H9 (cell line): ENCODE measurements at regions not wholly inside any gene's neighbourhood (a gene's known extent, or its start where the extent isn't known, plus 50 kb on each side); places are given as distances from the start of the nearest gene placed in this dataset.

Experiments
- DNase-seq: peaks from one replicate; pipeline ENCODE4 v3.0.0-alpha.2; 2017
- H2AFZ ChIP-seq: one replicate; pipeline ENCODE4 v1.6.1; 2013; ENCODE audit warnings: mild to moderate bottlenecking, low read length, control low read depth, moderate library complexity
- H2AK5ac ChIP-seq: 2 replicates; pipeline ENCODE4 v1.6.1; 2013; ENCODE audit warnings: low read length, control low read depth, mixed read lengths; ENCODE audit not compliant: insufficient read length
- H2BK120ac ChIP-seq: one replicate; pipeline ENCODE4 v1.6.1; 2013; ENCODE audit warnings: low read depth, mild to moderate bottlenecking, low read length, control low read depth, inconsistent platforms; ENCODE audit not compliant: poor library complexity, severe bottlenecking
- H2BK12ac ChIP-seq: 2 replicates; pipeline ENCODE4 v1.6.1; 2013; ENCODE audit warnings: low read length, control low read depth, mixed read lengths, low read depth; ENCODE audit not compliant: insufficient read length
- H2BK15ac ChIP-seq: 2 replicates; pipeline ENCODE4 v1.6.1; 2013; ENCODE audit warnings: low read depth, low read length, control low read depth
- H2BK20ac ChIP-seq: one replicate; pipeline ENCODE4 v1.6.1; 2013; ENCODE audit warnings: low read depth, mild to moderate bottlenecking, low read length, control low read depth, inconsistent platforms; ENCODE audit not compliant: poor library complexity, severe bottlenecking
- H2BK5ac ChIP-seq: 2 replicates; pipeline ENCODE4 v1.6.1; 2013; ENCODE audit warnings: low read length, control low read depth, mixed read lengths; ENCODE audit not compliant: insufficient read length
- H3K14ac ChIP-seq: 2 replicates; pipeline ENCODE4 v1.6.1; 2013; ENCODE audit warnings: low read length, control low read depth; ENCODE audit not compliant: insufficient read depth
- H3K18ac ChIP-seq: 2 replicates; pipeline ENCODE4 v1.6.1; 2013; ENCODE audit warnings: low read depth, mild to moderate bottlenecking, mixed read lengths, low read length, control low read depth; ENCODE audit not compliant: insufficient read length
- H3K23ac ChIP-seq: 2 replicates; pipeline ENCODE4 v1.6.1; 2013; ENCODE audit warnings: low read length, control low read depth, mixed read lengths, low read depth; ENCODE audit not compliant: insufficient read length
- H3K23me2 ChIP-seq: 2 replicates; pipeline ENCODE4 v1.6.1; 2013; ENCODE audit warnings: low read depth, mild to moderate bottlenecking, mixed read lengths, low read length, control low read depth; ENCODE audit not compliant: insufficient read length, poor library complexity, severe bottlenecking
- H3K27ac ChIP-seq: 2 replicates; pipeline ENCODE4 v1.5.1; 2013; ENCODE audit warnings: low read length, control low read depth, mixed read lengths, low read depth; ENCODE audit not compliant: insufficient read length
- H3K27me3 ChIP-seq: 2 replicates; pipeline ENCODE4 v1.6.1; 2013; ENCODE audit warnings: low read length, control low read depth, inconsistent platforms; ENCODE audit not compliant: insufficient read depth
- H3K4ac ChIP-seq: 2 replicates; pipeline ENCODE4 v1.6.1; 2013; ENCODE audit warnings: low read depth, mild to moderate bottlenecking, control low read depth, inconsistent platforms, low read length, moderate library complexity
- H3K4me1 ChIP-seq: 2 replicates; pipeline ENCODE4 v1.6.1; 2013; ENCODE audit warnings: low read length, control low read depth, inconsistent platforms; ENCODE audit not compliant: insufficient read depth
- H3K4me2 ChIP-seq: 2 replicates; pipeline ENCODE4 v1.6.1; 2013; ENCODE audit warnings: low read length, control low read depth, mixed read lengths; ENCODE audit not compliant: insufficient read length, insufficient read depth
- H3K56ac ChIP-seq: 2 replicates; pipeline ENCODE4 v1.6.1; 2013; ENCODE audit warnings: low read depth, mild to moderate bottlenecking, mixed read lengths, low read length, control low read depth; ENCODE audit not compliant: insufficient read length
- H3K79me1 ChIP-seq: 2 replicates; pipeline ENCODE4 v1.6.1; 2013; ENCODE audit warnings: low read depth, mild to moderate bottlenecking, moderate library complexity, low read length, control low read depth, inconsistent platforms; ENCODE audit not compliant: insufficient read depth, poor library complexity, severe bottlenecking
- H3K79me2 ChIP-seq: 2 replicates; pipeline ENCODE4 v1.6.1; 2013; ENCODE audit warnings: low read length, control low read depth, inconsistent platforms; ENCODE audit not compliant: insufficient read depth
- H3K9ac ChIP-seq: 2 replicates; pipeline ENCODE4 v1.6.1; 2013; ENCODE audit warnings: low read length, control low read depth, mixed read lengths; ENCODE audit not compliant: insufficient read length; ENCODE audit errors: extremely low read depth
- H3K9me3 ChIP-seq: one replicate; pipeline ENCODE4 v1.6.1; 2013; ENCODE audit warnings: low read depth, low read length, inconsistent platforms; ENCODE audit not compliant: control insufficient read depth
- H3T11ph ChIP-seq: one replicate; pipeline ENCODE4 v1.6.1; 2013; ENCODE audit warnings: mild to moderate bottlenecking, low read length, control low read depth, inconsistent platforms
- H4K20me1 ChIP-seq: one replicate; pipeline ENCODE4 v1.6.1; 2013; ENCODE audit not compliant: control insufficient read depth, insufficient read length, insufficient read depth
- H4K5ac ChIP-seq: 2 replicates; pipeline ENCODE4 v1.6.1; 2013; ENCODE audit warnings: low read depth, mild to moderate bottlenecking, mixed read lengths, low read length, control low read depth; ENCODE audit not compliant: insufficient read length
- H4K8ac ChIP-seq: replicated peaks from 2 replicates; pipeline ENCODE4 v1.6.1; 2013; ENCODE audit warnings: low read length, control low read depth, mixed read lengths, low read depth; ENCODE audit not compliant: insufficient read length
- H4K91ac ChIP-seq: 2 replicates; pipeline ENCODE4 v1.6.1; 2013; ENCODE audit warnings: low read depth, mild to moderate bottlenecking, moderate library complexity, mixed read lengths, low read length, control low read depth; ENCODE audit not compliant: insufficient read length
- H3K27ac Mint-ChIP-seq, 3 experiments: 2 replicates in 2 of 3; 3 replicates in 1 of 3; pipeline ENCODE4 v1.8.0; 2020 to 2021; ENCODE audit warnings: mixed read lengths in 3 of 3, mild to moderate bottlenecking in 1 of 3, moderate library complexity in 1 of 3
- H3K27me3 Mint-ChIP-seq: 2 replicates; pipeline ENCODE4 v1.8.0; 2021; ENCODE audit warnings: low read depth, mild to moderate bottlenecking, moderate library complexity, mixed read lengths
- H3K36me3 Mint-ChIP-seq, 3 experiments: 2 replicates in 2 of 3; 3 replicates in 1 of 3; pipeline ENCODE4 v1.8.0; 2020 to 2021; ENCODE audit warnings: low read depth in 3 of 3, mixed read lengths in 3 of 3; ENCODE audit not compliant: insufficient read depth in 1 of 3
- H3K4me1 Mint-ChIP-seq, 2 experiments: 2 replicates each; pipeline ENCODE4 v1.8.0; 2020; ENCODE audit warnings: mixed read lengths in 2 of 2
- H3K4me3 Mint-ChIP-seq, 2 experiments: 2 replicates in 1 of 2; 3 replicates in 1 of 2; pipeline ENCODE4 v1.8.0; 2020 to 2021; ENCODE audit warnings: mild to moderate bottlenecking in 2 of 2, mixed read lengths in 2 of 2, moderate library complexity in 1 of 2
- H3K9me3 Mint-ChIP-seq, 2 experiments: 2 replicates in 1 of 2; 3 replicates in 1 of 2; pipeline ENCODE4 v1.8.0; 2020; ENCODE audit warnings: mild to moderate bottlenecking in 2 of 2, mixed read lengths in 2 of 2, moderate library complexity in 1 of 2
- TF ChIP-seq, protein P1 (sequence below): fragments of 200-600 bp; sonication (generic); conservative IDR thresholded peaks from 3 replicates; pipeline ENCODE4 v1.8.0; 2021; ENCODE audit warnings: antibody characterized with exemption, mild to moderate bottlenecking

- TF ChIP-seq, protein P1, sequence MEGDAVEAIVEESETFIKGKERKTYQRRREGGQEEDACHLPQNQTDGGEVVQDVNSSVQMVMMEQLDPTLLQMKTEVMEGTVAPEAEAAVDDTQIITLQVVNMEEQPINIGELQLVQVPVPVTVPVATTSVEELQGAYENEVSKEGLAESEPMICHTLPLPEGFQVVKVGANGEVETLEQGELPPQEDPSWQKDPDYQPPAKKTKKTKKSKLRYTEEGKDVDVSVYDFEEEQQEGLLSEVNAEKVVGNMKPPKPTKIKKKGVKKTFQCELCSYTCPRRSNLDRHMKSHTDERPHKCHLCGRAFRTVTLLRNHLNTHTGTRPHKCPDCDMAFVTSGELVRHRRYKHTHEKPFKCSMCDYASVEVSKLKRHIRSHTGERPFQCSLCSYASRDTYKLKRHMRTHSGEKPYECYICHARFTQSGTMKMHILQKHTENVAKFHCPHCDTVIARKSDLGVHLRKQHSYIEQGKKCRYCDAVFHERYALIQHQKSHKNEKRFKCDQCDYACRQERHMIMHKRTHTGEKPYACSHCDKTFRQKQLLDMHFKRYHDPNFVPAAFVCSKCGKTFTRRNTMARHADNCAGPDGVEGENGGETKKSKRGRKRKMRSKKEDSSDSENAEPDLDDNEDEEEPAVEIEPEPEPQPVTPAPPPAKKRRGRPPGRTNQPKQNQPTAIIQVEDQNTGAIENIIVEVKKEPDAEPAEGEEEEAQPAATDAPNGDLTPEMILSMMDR, result no peak
- H3K18ac ChIP-seq, result no peak overlapping the region
- no peak overlapping the region for H3T11ph ChIP-seq
- no peaks in the 10 kb centered on the region for H3K79me1 ChIP-seq
- H3K23me2 ChIP-seq, result no peaks in the 10 kb centered on the region
- no peak overlapping the region for H3K9ac ChIP-seq
- no peak overlapping the region for H2BK12ac ChIP-seq
- H4K5ac ChIP-seq, result no peak overlapping the region
- Mint-ChIP-seq H3K4me1 (no peaks in the 10 kb centered on the region), H3K27me3 (no peaks in the 10 kb centered on the region), H3K27ac (no peak overlapping the region), H3K36me3 (peaks cover 0 to 2% (median 0%) of the 10 kb centered on the region in 3 experiments; a peak in 2 of 7 replicates), H3K4me3 (no peak overlapping the region), H3K9me3 (peaks cover 13 to 14% of the 10 kb centered on the region in 2 experiments)
- H2AK5ac ChIP-seq, result no peak overlapping the region
- H4K91ac ChIP-seq, result no peak overlapping the region
- H2BK120ac ChIP-seq, result no peak overlapping the region
- no peak overlapping the region for H3K4ac ChIP-seq
- H2BK20ac ChIP-seq, result no peak overlapping the region
- DNase-seq, result no peak
- no peak overlapping the region for H3K56ac ChIP-seq
- H3K27me3 ChIP-seq, result no peaks in the 10 kb centered on the region
- no peak overlapping the region for H2BK15ac ChIP-seq
- no peak overlapping the region for H2BK5ac ChIP-seq
- H3K4me2 ChIP-seq, result no peak overlapping the region
- H3K27ac ChIP-seq, result no peak overlapping the region
- H3K9me3 ChIP-seq, result no peaks in the 10 kb centered on the region
- H4K8ac ChIP-seq, result no peak overlapping the region
- no peaks in the 10 kb centered on the region for H3K79me2 ChIP-seq
- no peak overlapping the region for H3K23ac ChIP-seq
- H2AFZ ChIP-seq, result no peak overlapping the region
- H3K4me1 ChIP-seq, result no peaks in the 10 kb centered on the region
- no peaks in the 10 kb centered on the region for H4K20me1 ChIP-seq
- no peak overlapping the region for H3K14ac ChIP-seq
Observed at GRCh38 chr6:66961191-66961590, 1254.2 kb upstream of the EYS start.
